GM21390 (cell line): ENCODE measurements at regions not wholly inside any gene's neighbourhood (a gene's known extent, or its start where the extent isn't known, plus 50 kb on each side); places are given as distances from the start of the nearest gene placed in this dataset.

ENCODE experiments used
- ATAC-seq: cut with Tn5 transposase; IDR thresholded peaks from one replicate; pipeline ENCODE4 v1.9.1; 2021; ENCODE audit not compliant: unreplicated experiment

- ATAC-seq: no peak
These were observed 242.5 kb upstream of the AJAP1 start for GRCh38 chr1:4411862-4412261.

GRCh38 chr1:4415476-4415875 is 238.9 kb upstream of the AJAP1 start:
- no peak for ATAC-seq

- no peak for ATAC-seq
These were observed 238.2 kb upstream of the AJAP1 start for GRCh38 chr1:4416189-4416588.

- no peak for ATAC-seq
These were observed 236.4 kb upstream of the AJAP1 start for GRCh38 chr1:4418021-4418420.

GRCh38 chr1:4421986-4422385 is 232.4 kb upstream of the AJAP1 start:
- ATAC-seq: no peak

- no peak for ATAC-seq
These were observed 231.7 kb upstream of the AJAP1 start for GRCh38 chr1:4422504-4423289.

- ATAC-seq: no peak
These were observed 230.2 kb upstream of the AJAP1 start for GRCh38 chr1:4424254-4424653.

- no peak for ATAC-seq
These were observed 229.6 kb upstream of the AJAP1 start for GRCh38 chr1:4424766-4425165.

- no peak for ATAC-seq
These were observed 228.5 kb upstream of the AJAP1 start for GRCh38 chr1:4425892-4426291.

GRCh38 chr1:4428711-4429110 is 225.7 kb upstream of the AJAP1 start:
- no peak for ATAC-seq

GRCh38 chr1:4430406-4431365 is 223.7 kb upstream of the AJAP1 start:
- ATAC-seq: no peak

GRCh38 chr1:4431491-4431890 is 222.9 kb upstream of the AJAP1 start:
- ATAC-seq: no peak

- ATAC-seq: no peak
These were observed 221.3 kb upstream of the AJAP1 start for GRCh38 chr1:4433075-4433474.

GRCh38 chr1:4444086-4444485 is 210.3 kb upstream of the AJAP1 start:
- ATAC-seq: no peak

- no peak for ATAC-seq
These were observed 206.5 kb upstream of the AJAP1 start for GRCh38 chr1:4447778-4448420.

- ATAC-seq: no peak
These were observed 204.4 kb upstream of the AJAP1 start for GRCh38 chr1:4449972-4450371.

GRCh38 chr1:4452701-4453100 is 201.7 kb upstream of the AJAP1 start:
- ATAC-seq: no peak

GRCh38 chr1:4460052-4460451 is 194.4 kb upstream of the AJAP1 start:
- no peak for ATAC-seq

GRCh38 chr1:4460651-4461050 is 193.8 kb upstream of the AJAP1 start:
- ATAC-seq: no peak

GRCh38 chr1:4461726-4462290 is 192.6 kb upstream of the AJAP1 start:
- no peak for ATAC-seq

GRCh38 chr1:4462831-4463484 is 191.5 kb upstream of the AJAP1 start:
- ATAC-seq: no peak
